Astrocyte (in vitro differentiated cells and primary cell): ENCODE measurements at regions not wholly inside any gene's neighbourhood (a gene's known extent, or its start where the extent isn't known, plus 50 kb on each side); places are given as distances from the start of the nearest gene placed in this dataset.

ENCODE experiments used
- DNase-seq: peaks from one replicate; pipeline ENCODE4 v3.0.0-alpha.2; 2010; ENCODE audit warnings: low read depth
- FAIRE-seq: peaks from 2 replicates; lab custom pipeline; 2011; peaks lifted over from hg19 to GRCh38; lab: Jason Lieb, UNC
- H2AFZ ChIP-seq: 2 replicates; pipeline ENCODE4 v1.6.0; 2012; ENCODE audit warnings: low read depth, low read length, inconsistent platforms
- H3K27ac ChIP-seq: 2 replicates; pipeline ENCODE4 v1.5.1; 2011; ENCODE audit warnings: low read depth, low read length, inconsistent platforms
- H3K27me3 ChIP-seq: 2 replicates; pipeline ENCODE4 v1.6.0; 2011; ENCODE audit warnings: low read length, inconsistent platforms; ENCODE audit not compliant: insufficient read depth
- H3K36me3 ChIP-seq: 2 replicates; pipeline ENCODE4 v1.5.1; 2011; ENCODE audit warnings: low read length, inconsistent platforms; ENCODE audit not compliant: insufficient read depth
- H3K4me1 ChIP-seq: 2 replicates; pipeline ENCODE4 v1.5.1; 2011; ENCODE audit warnings: low read length, inconsistent platforms; ENCODE audit not compliant: insufficient read depth
- H3K4me2 ChIP-seq: 2 replicates; pipeline ENCODE4 v1.6.0; 2012; ENCODE audit warnings: low read length, inconsistent platforms
- H3K4me3 ChIP-seq: 2 replicates; pipeline ENCODE4 v1.5.1; 2011; ENCODE audit warnings: low read depth, mild to moderate bottlenecking, low read length, inconsistent platforms; ENCODE audit not compliant: insufficient read depth
- H3K79me2 ChIP-seq: 2 replicates; pipeline ENCODE4 v1.6.0; 2012; ENCODE audit warnings: mild to moderate bottlenecking, low read length, inconsistent platforms; ENCODE audit not compliant: insufficient read depth
- H3K9ac ChIP-seq: 2 replicates; pipeline ENCODE4 v1.6.0; 2012; ENCODE audit warnings: mild to moderate bottlenecking, low read length, inconsistent platforms
- H3K9me3 ChIP-seq: 2 replicates; pipeline ENCODE4 v1.5.1; 2012; ENCODE audit warnings: low read depth, mild to moderate bottlenecking, low read length, inconsistent platforms; ENCODE audit not compliant: insufficient read depth
- H4K20me1 ChIP-seq: 2 replicates; pipeline ENCODE4 v1.6.0; 2012; ENCODE audit warnings: low read length, inconsistent platforms; ENCODE audit not compliant: insufficient read depth
- H3K27ac Mint-ChIP-seq: one replicate; pipeline ENCODE4 v1.8.0; 2021; ENCODE audit warnings: mild to moderate bottlenecking, mixed read lengths; ENCODE audit not compliant: unreplicated experiment
- H3K27me3 Mint-ChIP-seq: one replicate; pipeline ENCODE4 v1.8.0; 2021; ENCODE audit warnings: low read depth, mixed read lengths; ENCODE audit not compliant: unreplicated experiment
- H3K36me3 Mint-ChIP-seq: one replicate; pipeline ENCODE4 v1.8.0; 2021; ENCODE audit warnings: low read depth, mixed read lengths; ENCODE audit not compliant: unreplicated experiment
- H3K4me1 Mint-ChIP-seq: one replicate; pipeline ENCODE4 v1.8.0; 2021; ENCODE audit warnings: low read depth, mixed read lengths; ENCODE audit not compliant: unreplicated experiment
- H3K4me3 Mint-ChIP-seq: one replicate; pipeline ENCODE4 v1.8.0; 2021; ENCODE audit warnings: mild to moderate bottlenecking, moderate library complexity, mixed read lengths; ENCODE audit not compliant: unreplicated experiment
- H3K9me3 Mint-ChIP-seq: one replicate; pipeline ENCODE4 v1.8.0; 2021; ENCODE audit warnings: mild to moderate bottlenecking, mixed read lengths; ENCODE audit not compliant: unreplicated experiment
- EZH2 ChIP-seq: IDR thresholded peaks from 2 replicates; pipeline ENCODE4 v1.6.1; 2012; ENCODE audit warnings: mild to moderate bottlenecking, low read length, inconsistent platforms; ENCODE audit not compliant: insufficient read depth
- TF ChIP-seq, protein P1 (sequence below): IDR thresholded peaks from 2 replicates; pipeline ENCODE4 v1.5.1; 2011; ENCODE audit warnings: low read depth, mild to moderate bottlenecking, inconsistent platforms, low read length, moderate library complexity; ENCODE audit not compliant: insufficient read depth

GRCh38 chr2:5230444-5230843 lies 461.7 kb upstream of the SOX11 start:
- H3K27me3 Mint-ChIP-seq, result no peaks in the 10 kb centered on the region
- FAIRE-seq (no peak), DNase-seq (no peak)
- H3K36me3 ChIP-seq, result no peaks in the 10 kb centered on the region
- no peaks in the 10 kb centered on the region for H3K9me3 ChIP-seq
- no peak overlapping the region for H3K4me2 ChIP-seq
- no peaks in the 10 kb centered on the region for H3K79me2 ChIP-seq
- H3K36me3 Mint-ChIP-seq, result no peaks in the 10 kb centered on the region
- no peak overlapping the region for H3K27ac ChIP-seq
- H2AFZ ChIP-seq, result no peak overlapping the region
- H3K9ac ChIP-seq, result no peak overlapping the region
- H3K9me3 Mint-ChIP-seq, result peaks cover 3% of the 10 kb centered on the region
- peaks cover 4% of the 10 kb centered on the region for H3K4me1 Mint-ChIP-seq
- H3K4me3 ChIP-seq, result no peak overlapping the region
- H3K4me3 Mint-ChIP-seq, result no peak overlapping the region
- no peak for TF ChIP-seq EZH2
- TF ChIP-seq, protein P1, sequence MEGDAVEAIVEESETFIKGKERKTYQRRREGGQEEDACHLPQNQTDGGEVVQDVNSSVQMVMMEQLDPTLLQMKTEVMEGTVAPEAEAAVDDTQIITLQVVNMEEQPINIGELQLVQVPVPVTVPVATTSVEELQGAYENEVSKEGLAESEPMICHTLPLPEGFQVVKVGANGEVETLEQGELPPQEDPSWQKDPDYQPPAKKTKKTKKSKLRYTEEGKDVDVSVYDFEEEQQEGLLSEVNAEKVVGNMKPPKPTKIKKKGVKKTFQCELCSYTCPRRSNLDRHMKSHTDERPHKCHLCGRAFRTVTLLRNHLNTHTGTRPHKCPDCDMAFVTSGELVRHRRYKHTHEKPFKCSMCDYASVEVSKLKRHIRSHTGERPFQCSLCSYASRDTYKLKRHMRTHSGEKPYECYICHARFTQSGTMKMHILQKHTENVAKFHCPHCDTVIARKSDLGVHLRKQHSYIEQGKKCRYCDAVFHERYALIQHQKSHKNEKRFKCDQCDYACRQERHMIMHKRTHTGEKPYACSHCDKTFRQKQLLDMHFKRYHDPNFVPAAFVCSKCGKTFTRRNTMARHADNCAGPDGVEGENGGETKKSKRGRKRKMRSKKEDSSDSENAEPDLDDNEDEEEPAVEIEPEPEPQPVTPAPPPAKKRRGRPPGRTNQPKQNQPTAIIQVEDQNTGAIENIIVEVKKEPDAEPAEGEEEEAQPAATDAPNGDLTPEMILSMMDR, result no peak
- H3K27ac Mint-ChIP-seq, result no peak overlapping the region
- H3K4me1 ChIP-seq, result no peaks in the 10 kb centered on the region
- H4K20me1 ChIP-seq, result no peaks in the 10 kb centered on the region
- no peaks in the 10 kb centered on the region for H3K27me3 ChIP-seq

DNA sequence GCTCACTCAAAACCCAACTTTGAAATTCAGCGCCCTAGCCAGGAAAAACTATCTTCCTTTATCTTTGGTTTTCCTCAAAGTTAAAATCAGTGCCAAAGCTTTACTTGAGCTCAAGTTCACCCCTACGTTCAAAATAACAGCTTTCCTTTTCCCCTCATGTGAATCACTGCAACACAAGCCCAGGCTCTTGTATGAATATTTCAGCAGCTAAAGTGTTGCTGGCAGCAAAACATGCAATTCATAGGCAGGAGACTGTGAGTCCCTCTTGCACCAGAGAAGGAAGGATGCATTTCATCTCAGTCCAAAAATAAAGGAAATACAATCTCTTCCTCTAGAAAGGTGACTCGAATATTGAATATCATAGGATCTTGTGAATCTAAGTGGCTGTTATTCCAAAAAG lies 461.3 kb upstream of the SOX11 start:
- H3K9me3 ChIP-seq, result no peaks in the 10 kb centered on the region
- no peaks in the 10 kb centered on the region for H4K20me1 ChIP-seq
- H3K4me1 ChIP-seq, result no peaks in the 10 kb centered on the region
- no peaks in the 10 kb centered on the region for H3K27me3 Mint-ChIP-seq
- H3K4me2 ChIP-seq, result no peak overlapping the region
- H3K27ac Mint-ChIP-seq, result no peak overlapping the region
- no peak overlapping the region for H3K9ac ChIP-seq
- FAIRE-seq (no peak), DNase-seq (no peak)
- no peak overlapping the region for H3K4me3 Mint-ChIP-seq
- H3K27me3 ChIP-seq, result no peaks in the 10 kb centered on the region
- H3K9me3 Mint-ChIP-seq, result peaks cover 3% of the 10 kb centered on the region
- H3K27ac ChIP-seq, result no peak overlapping the region
- H3K4me1 Mint-ChIP-seq, result peaks cover 4% of the 10 kb centered on the region
- no peaks in the 10 kb centered on the region for H3K79me2 ChIP-seq
- no peak overlapping the region for H3K4me3 ChIP-seq
- no peak for TF ChIP-seq EZH2
- TF ChIP-seq, protein P1, result no peak
- no peaks in the 10 kb centered on the region for H3K36me3 Mint-ChIP-seq
- H2AFZ ChIP-seq, result no peak overlapping the region
- H3K36me3 ChIP-seq, result no peaks in the 10 kb centered on the region

- Histone ChIP-seq H2AFZ (no peak overlapping the region), H3K27me3 (no peaks in the 10 kb centered on the region), H3K27ac (no peak overlapping the region), H4K20me1 (no peaks in the 10 kb centered on the region), H3K4me1 (no peaks in the 10 kb centered on the region), H3K36me3 (no peaks in the 10 kb centered on the region), H3K79me2 (no peaks in the 10 kb centered on the region), H3K4me3 (no peak overlapping the region), H3K9ac (no peak overlapping the region), H3K4me2 (no peak overlapping the region), H3K9me3 (no peaks in the 10 kb centered on the region)
- no peak overlapping the region for H3K4me3 Mint-ChIP-seq
- no peak for TF ChIP-seq EZH2
- TF ChIP-seq, protein P1, result no peak
- no peaks in the 10 kb centered on the region for H3K27me3 Mint-ChIP-seq
- H3K4me1 Mint-ChIP-seq, result peaks cover 4% of the 10 kb centered on the region
- no peaks in the 10 kb centered on the region for H3K36me3 Mint-ChIP-seq
- H3K27ac Mint-ChIP-seq, result no peak overlapping the region
- H3K9me3 Mint-ChIP-seq, result peaks cover 3% of the 10 kb centered on the region
- no peak for DNase-seq
- no peak for FAIRE-seq
These were observed 460.9 kb upstream of the SOX11 start for GRCh38 chr2:5231287-5231686.
